Globus pallidus (tissue), 1 donor: ENCODE measurements at regions not wholly inside any gene's neighbourhood (a gene's known extent, or its start where the extent isn't known, plus 50 kb on each side); places are given as distances from the start of the nearest gene placed in this dataset.
"Not testable (repeated sequence)": the region's sequence is repeated elsewhere in the genome, so short reads cannot be mapped to it uniquely, and the experiment has no call there.

ENCODE experiments used
- DNase-seq: peaks from one replicate; pipeline ENCODE4 v3.0.0-alpha.2; 2015; ENCODE audit warnings: low spot score

- no peak for DNase-seq
Observed at GRCh38 chr9:106438928-106439327, 424.0 kb upstream of the ZNF462 start.

- no peak for DNase-seq
Observed at GRCh38 chr9:106441283-106441682, 421.7 kb upstream of the ZNF462 start.

GRCh38 chr9:106443520-106443919 is 419.4 kb upstream of the ZNF462 start:
- no peak for DNase-seq

DNA sequence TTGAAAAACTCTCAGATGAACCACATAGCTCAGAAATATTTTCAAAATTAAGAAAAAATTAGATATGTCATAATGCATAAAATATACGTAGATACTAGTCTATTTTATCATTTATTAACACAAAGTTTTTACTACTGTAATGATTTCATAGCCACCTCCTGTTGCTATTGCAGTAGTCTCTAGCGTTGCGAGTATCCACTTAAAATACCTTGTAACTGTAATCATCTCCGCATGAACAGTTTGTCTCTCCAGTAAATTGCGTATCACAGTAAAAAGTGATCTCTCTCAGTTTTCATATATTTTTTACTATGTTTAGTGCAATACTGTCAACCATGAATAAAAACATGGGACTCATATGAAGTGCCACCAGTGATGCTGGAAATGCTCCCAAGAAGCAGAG is 417.9 kb upstream of the ZNF462 start:
- no peak for DNase-seq

DNA sequence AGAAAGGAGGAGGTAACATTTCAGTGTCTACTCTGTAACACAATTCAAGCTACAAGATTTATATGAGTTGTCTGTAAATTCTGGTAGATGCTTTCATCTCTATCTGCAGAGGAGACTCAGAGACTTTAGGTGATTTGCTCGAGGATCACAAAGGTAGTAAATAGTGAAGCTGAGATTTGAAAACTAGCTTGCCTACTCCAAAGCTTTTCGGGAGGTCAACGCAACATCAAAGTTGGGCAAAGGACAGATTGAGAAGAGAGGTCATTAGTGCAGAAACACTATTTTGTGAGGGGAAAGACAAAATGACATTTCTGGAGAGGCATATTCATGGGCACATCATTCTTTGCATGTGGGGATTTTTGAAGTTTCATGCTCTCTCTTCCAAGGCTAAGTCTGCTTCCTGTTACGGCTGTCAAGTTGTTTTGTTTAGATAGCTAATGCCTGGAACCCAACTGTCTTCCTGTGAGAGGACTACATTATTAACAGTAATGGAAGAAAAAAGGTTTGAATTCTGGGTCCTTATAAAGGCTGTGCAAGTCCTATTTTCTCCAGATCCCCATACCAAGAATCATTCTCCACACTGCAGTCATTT is 413.5 kb upstream of the ZNF462 start:
- no peak for DNase-seq

DNA sequence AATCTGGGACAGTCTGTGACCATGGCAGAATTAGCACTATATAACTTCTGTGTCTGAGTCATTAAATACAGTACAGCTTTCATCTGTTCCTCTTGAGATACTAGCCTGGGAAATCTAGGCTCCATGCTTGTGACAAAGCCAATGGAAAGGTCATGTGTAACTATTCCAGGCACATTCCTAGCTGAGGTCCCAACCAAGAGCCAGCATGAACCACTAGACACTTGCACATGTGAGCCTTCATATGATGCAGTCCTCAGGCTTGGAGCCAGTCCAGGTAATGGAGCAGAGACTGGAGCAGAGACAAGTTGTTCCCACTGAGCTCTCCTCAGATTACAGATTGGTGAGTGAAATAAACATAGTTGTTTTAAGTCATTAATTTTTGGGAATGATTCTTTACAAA is 412.4 kb upstream of the ZNF462 start:
- no peak for DNase-seq

DNA sequence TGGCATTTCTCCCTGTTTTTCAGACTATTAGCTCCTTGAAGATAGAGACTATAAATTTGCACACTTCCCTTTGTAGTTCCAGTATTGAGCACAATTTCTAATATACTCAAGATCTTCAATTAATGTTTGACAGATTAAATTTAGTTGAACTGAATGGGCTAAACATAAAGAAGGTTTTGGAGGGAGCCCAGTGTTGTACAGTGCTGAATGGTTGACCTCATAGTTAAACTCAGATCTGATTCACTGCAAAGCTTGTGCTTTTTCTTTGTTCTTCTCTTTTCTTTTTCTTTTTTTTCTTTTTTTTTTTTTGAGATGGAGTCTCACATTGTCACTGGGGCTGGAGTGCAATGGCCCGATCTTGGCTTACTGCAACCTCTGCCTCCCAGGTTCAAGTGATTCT is 411.7 kb upstream of the ZNF462 start:
- DNase-seq = no peak

- DNase-seq = no peak
Observed at GRCh38 chr9:106456581-106456980, 406.4 kb upstream of the ZNF462 start.

DNA sequence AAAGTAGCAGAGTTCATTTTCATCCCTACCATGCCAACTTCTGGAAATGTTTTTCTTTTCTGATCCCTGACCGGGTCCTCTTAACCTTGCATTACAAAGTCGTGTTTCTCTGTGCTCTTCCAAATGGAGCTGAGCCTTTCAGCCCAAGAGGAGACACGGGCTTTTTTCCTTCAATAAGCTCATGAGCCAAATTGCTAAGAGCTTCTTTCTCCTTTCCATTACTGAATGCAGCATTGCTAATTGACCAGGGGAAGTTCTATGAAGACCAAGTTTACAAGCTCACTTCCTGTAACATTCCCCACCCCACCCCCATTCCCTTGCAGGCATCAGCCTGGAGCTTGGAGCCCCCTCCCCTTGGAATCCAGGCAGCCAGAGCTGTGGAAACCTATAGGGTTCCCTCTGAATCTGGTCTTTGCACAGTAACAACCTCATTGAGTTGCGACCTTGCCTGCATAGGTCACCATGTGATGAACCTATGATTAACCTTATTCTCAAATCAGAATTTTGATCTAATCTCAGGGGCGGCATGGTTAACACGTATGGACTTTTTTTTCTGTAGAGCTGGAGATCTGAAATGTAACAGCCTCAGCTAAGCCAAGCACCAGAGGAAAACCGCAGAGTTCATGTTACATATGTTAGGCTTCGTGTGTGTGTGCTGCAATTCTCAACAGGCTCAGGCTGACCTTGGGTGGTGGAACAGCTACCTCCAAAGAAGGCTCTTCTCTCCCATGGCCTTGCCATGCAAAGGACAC is 395.7 kb upstream of the ZNF462 start:
- DNase-seq = no peak

- DNase-seq = no peak
Observed at GRCh38 chr9:106467865-106468164, 395.2 kb upstream of the ZNF462 start.

DNA sequence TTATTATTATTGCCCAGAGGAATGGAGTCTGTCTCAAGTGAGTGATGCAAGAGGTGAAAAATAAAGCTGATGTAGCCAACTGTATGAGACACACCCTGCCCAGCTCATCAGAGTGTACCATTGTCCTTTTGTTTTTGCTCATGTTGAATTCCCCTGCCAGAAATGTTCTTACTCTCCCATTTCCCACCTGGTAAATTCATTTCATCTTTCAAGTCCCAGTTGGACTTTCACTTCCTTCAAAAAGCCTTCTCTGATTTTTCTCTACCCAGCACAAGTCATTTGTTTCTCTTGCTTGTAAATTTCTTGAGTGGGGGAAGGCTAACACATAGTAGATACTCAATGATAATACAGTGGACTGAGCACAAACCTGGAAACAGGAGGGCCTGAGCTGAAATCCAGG is 394.5 kb upstream of the ZNF462 start:
- DNase-seq = no peak

GRCh38 chr9:106478312-106478711 is 384.7 kb upstream of the ZNF462 start:
- no peak for DNase-seq

- no peak for DNase-seq
Observed at GRCh38 chr9:106478727-106479126, 384.2 kb upstream of the ZNF462 start.

GRCh38 chr9:106479679-106480078 is 383.3 kb upstream of the ZNF462 start:
- DNase-seq = peak; percentile 24

GRCh38 chr9:106481013-106481609 is 381.9 kb upstream of the ZNF462 start:
- DNase-seq = no peak

GRCh38 chr9:106482733-106483132 is 380.2 kb upstream of the ZNF462 start:
- no peak for DNase-seq

DNA sequence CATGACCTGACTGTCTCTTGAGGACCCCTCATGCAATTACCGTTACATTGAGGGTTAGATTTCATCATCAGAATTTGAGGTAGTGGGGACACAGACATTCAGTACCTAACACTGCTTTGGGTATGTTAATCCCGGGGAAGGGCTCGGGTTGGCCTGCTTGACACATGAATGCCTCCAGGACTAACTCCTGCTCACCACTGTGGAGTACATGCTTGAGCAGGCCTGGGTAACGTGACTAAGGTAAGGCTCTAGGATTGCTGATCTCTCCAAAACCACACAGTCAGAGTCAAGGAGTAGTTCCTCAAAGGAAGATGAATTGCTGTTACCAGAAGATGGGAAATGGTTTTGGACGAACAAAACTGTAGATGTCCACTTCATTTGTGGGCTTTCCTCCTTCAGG is 376.3 kb upstream of the ZNF462 start:
- no peak for DNase-seq

- peak; percentile 73 for DNase-seq
Observed at GRCh38 chr9:106487266-106487665, 375.7 kb upstream of the ZNF462 start.

- not testable (repeated sequence) for DNase-seq
Observed at GRCh38 chr9:106492126-106492525, 370.8 kb upstream of the ZNF462 start.

DNA sequence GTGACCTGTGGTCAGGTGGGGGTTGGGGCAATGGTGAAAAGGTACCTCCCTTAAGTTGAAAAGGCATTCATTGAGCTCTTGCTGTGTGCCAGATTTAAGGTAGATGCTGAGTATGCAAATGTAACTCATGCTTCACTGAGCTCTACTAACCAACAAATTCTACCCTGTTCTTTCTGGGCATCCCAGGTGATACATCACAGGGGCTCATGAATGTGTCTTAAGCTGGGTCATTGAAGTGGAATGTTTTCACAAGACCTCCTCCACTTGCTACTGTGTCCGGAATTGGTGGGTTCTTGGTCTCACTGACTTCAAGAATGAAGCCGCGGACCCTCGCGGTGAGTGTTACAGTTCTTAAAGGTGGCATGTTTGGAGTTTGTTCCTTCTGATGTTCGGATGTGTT is 362.8 kb upstream of the ZNF462 start:
- no peak for DNase-seq

- not testable (repeated sequence) for DNase-seq
Observed at GRCh38 chr9:106501210-106501609, 361.8 kb upstream of the ZNF462 start.

- no peak for DNase-seq
Observed at GRCh38 chr9:106502930-106503329, 360.0 kb upstream of the ZNF462 start.

DNA sequence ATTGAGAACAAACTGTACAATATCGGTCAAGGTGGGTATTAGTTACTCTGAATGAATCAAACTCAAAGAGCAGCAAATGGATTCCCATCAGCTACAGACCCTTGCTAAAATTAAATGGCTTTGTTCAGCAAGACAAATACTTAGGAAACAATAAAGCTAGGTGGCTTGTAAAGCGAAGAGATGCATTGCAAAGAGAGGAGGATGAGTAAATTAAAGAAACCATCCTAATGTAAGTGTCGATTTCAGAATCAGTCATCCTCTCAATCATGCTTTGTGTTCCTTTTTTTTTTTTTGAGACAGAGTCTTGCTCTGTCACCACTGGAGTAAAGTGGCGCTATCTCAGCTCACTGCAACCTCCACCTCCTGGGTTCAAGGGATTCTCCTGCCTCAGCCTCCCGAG is 359.2 kb upstream of the ZNF462 start:
- no peak for DNase-seq

GRCh38 chr9:106526716-106527204 is 336.2 kb upstream of the ZNF462 start:
- DNase-seq = no peak
